WTC11 (cell line): ENCODE measurements at regions not wholly inside any gene's neighbourhood (a gene's known extent, or its start where the extent isn't known, plus 50 kb on each side); places are given as distances from the start of the nearest gene placed in this dataset.
A peak's percentile ranks its signal among the peaks of the same experiment; 100 is the strongest.

Experiments used
- ATAC-seq: fragments of 200-7000 bp; cut with Tn5 transposase; 2 replicates; pipeline ENCODE4 v1.10.0; 2021; ENCODE audit warnings: mild to moderate bottlenecking, moderate library complexity
- CTCF ChIA-PET: fragments of 300-600 bp; sonication (Branson Sonifier 250); formaldehyde crosslinking; loops from one replicate; lab custom pipeline; 2021; ENCODE audit warnings: antibody characterized with exemption; lab: Charles Lee
- POLR2A ChIA-PET: fragments of 350-600 bp; sonication (Branson Sonifier 250); formaldehyde crosslinking; loops from one replicate; lab custom pipeline; 2021; ENCODE audit warnings: antibody characterized with exemption; lab: Charles Lee
- DNase-seq: peaks from one replicate; pipeline ENCODE4 v3.0.0; 2021; ENCODE audit warnings: low spot score
- H3K27ac Mint-ChIP-seq: 2 replicates; pipeline ENCODE4 v1.8.0; 2021; ENCODE audit warnings: mixed read lengths
- H3K27me3 Mint-ChIP-seq: 2 replicates; pipeline ENCODE4 v1.8.0; 2021; ENCODE audit warnings: low read depth, mild to moderate bottlenecking, moderate library complexity, mixed read lengths
- H3K36me3 Mint-ChIP-seq: 2 replicates; pipeline ENCODE4 v1.8.0; 2021; ENCODE audit warnings: mixed read lengths
- H3K4me1 Mint-ChIP-seq: 2 replicates; pipeline ENCODE4 v1.8.0; 2022; ENCODE audit warnings: mixed read lengths
- H3K4me3 Mint-ChIP-seq: 2 replicates; pipeline ENCODE4 v1.8.0; 2021; ENCODE audit warnings: mild to moderate bottlenecking, moderate library complexity, mixed read lengths
- H3K9me3 Mint-ChIP-seq: 2 replicates; pipeline ENCODE4 v1.8.0; 2021; ENCODE audit warnings: mixed read lengths
- ETV6 ChIP-seq: sonication (generic); formaldehyde crosslinking; IDR thresholded peaks from 2 replicates; pipeline ENCODE4 v1.8.1; 2022; ENCODE audit warnings: mild to moderate bottlenecking, missing genetic modification reagents
- FOXJ3 ChIP-seq: sonication (generic); formaldehyde crosslinking; IDR thresholded peaks from 2 replicates; pipeline ENCODE4 v1.9.0; 2021; ENCODE audit warnings: missing genetic modification reagents, mild to moderate bottlenecking, borderline replicate concordance
- FOXK1 ChIP-seq: sonication (generic); formaldehyde crosslinking; IDR thresholded peaks from 2 replicates; pipeline ENCODE4 v1.8.0; 2022; ENCODE audit warnings: mild to moderate bottlenecking, moderate library complexity, missing genetic modification reagents
- GRHL2 ChIP-seq: fragments of 250-450 bp; sonication (Bioruptor Pico); IDR thresholded peaks from 2 replicates; pipeline ENCODE4 v1.8.0; 2022; ENCODE audit warnings: mild to moderate bottlenecking, moderate library complexity; ENCODE audit not compliant: insufficient replicate concordance, severe bottlenecking
- JUN ChIP-seq: sonication (generic); formaldehyde crosslinking; IDR thresholded peaks from 2 replicates; pipeline ENCODE4 v1.8.0; 2023; ENCODE audit warnings: mild to moderate bottlenecking, missing genetic modification reagents
- RORB ChIP-seq: fragments of 250-450 bp; sonication (Bioruptor Pico); IDR thresholded peaks from 2 replicates; pipeline ENCODE4 v1.9.0; 2021; ENCODE audit warnings: mild to moderate bottlenecking
- TP53 ChIP-seq: sonication (generic); formaldehyde crosslinking; IDR thresholded peaks from 2 replicates; pipeline ENCODE4 v1.8.1; 2023; ENCODE audit warnings: mild to moderate bottlenecking, missing genetic modification reagents
- ZNF416 ChIP-seq: fragments of 250-450 bp; sonication (Bioruptor Pico); IDR thresholded peaks from 2 replicates; pipeline ENCODE4 v1.9.0; 2021; ENCODE audit warnings: mild to moderate bottlenecking, inconsistent platforms
- ZNF671 ChIP-seq: fragments of 250-450 bp; sonication (Bioruptor Pico); IDR thresholded peaks from 2 replicates; pipeline ENCODE4 v1.8.0; 2021; ENCODE audit warnings: mild to moderate bottlenecking
- TF ChIP-seq, protein P1 (sequence below): fragments of 200-600 bp; IDR thresholded peaks from 2 replicates; pipeline ENCODE4 v1.8.0; 2022; ENCODE audit warnings: antibody characterized with exemption
- TF ChIP-seq, protein P2 (sequence below): fragments of 250-450 bp; sonication (Bioruptor Pico); IDR thresholded peaks from 2 replicates; pipeline ENCODE4 v1.8.0; 2021; ENCODE audit warnings: mild to moderate bottlenecking
- TF ChIP-seq, protein P3 (sequence below): sonication (generic); formaldehyde crosslinking; conservative IDR thresholded peaks from 2 replicates; pipeline ENCODE4 v1.8.1; 2022; ENCODE audit warnings: mild to moderate bottlenecking, missing genetic modification reagents
- TF ChIP-seq, protein P4 (sequence below): fragments of 250-450 bp; sonication (Bioruptor Pico); IDR thresholded peaks from 2 replicates; pipeline ENCODE4 v2.1.2; 2022; ENCODE audit warnings: mild to moderate bottlenecking, moderate library complexity
- TF ChIP-seq, protein P5 (sequence below): sonication (generic); formaldehyde crosslinking; IDR thresholded peaks from 2 replicates; pipeline ENCODE4 v1.8.1; 2022; ENCODE audit warnings: low read depth, mild to moderate bottlenecking, moderate library complexity, missing genetic modification reagents, borderline replicate concordance
- TF ChIP-seq, protein P6 (sequence below): fragments of 250-450 bp; sonication (Bioruptor Pico); conservative IDR thresholded peaks from 2 replicates; pipeline ENCODE4 v1.9.0; 2021; ENCODE audit warnings: mild to moderate bottlenecking
- TF ChIP-seq, protein P7 (sequence below): sonication (generic); formaldehyde crosslinking; IDR thresholded peaks from 2 replicates; pipeline ENCODE4 v1.8.1; 2023; ENCODE audit warnings: mild to moderate bottlenecking, missing genetic modification reagents, moderate library complexity

DNA sequence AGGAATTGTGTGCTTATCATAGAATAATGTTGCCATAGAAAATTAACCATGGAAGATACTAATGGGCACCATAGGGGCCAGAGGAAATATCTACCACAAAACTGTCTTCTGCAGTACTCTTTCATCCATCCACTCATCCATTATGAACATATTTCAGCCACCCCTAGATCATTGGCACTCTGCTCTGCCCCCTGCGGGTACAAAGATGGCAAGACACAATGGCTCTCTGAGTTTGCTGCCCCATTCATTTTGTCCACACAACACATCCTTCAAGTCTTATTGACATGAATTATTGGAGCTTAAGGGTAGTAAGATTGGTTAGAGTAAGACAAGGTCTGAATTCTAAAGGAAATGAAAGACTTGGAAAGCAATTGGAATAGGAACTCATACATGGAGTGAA, 1224.7 kb upstream of the CELF4 start:
- TF ChIP-seq, protein P1, sequence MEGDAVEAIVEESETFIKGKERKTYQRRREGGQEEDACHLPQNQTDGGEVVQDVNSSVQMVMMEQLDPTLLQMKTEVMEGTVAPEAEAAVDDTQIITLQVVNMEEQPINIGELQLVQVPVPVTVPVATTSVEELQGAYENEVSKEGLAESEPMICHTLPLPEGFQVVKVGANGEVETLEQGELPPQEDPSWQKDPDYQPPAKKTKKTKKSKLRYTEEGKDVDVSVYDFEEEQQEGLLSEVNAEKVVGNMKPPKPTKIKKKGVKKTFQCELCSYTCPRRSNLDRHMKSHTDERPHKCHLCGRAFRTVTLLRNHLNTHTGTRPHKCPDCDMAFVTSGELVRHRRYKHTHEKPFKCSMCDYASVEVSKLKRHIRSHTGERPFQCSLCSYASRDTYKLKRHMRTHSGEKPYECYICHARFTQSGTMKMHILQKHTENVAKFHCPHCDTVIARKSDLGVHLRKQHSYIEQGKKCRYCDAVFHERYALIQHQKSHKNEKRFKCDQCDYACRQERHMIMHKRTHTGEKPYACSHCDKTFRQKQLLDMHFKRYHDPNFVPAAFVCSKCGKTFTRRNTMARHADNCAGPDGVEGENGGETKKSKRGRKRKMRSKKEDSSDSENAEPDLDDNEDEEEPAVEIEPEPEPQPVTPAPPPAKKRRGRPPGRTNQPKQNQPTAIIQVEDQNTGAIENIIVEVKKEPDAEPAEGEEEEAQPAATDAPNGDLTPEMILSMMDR: peak; percentile 61
- no peak for TF ChIP-seq ZNF416
- Mint-ChIP-seq H3K27me3 (no peaks in the 10 kb centered on the region), H3K27ac (no peak overlapping the region), H3K36me3 (no peaks in the 10 kb centered on the region), H3K9me3 (no peaks in the 10 kb centered on the region), H3K4me1 (no peaks in the 10 kb centered on the region), H3K4me3 (no peak overlapping the region)
- ATAC-seq (peak; percentile 67), DNase-seq (peak; percentile 34)
- ChIA-PET CTCF (no interaction called here), POLR2A (no interaction called here)

DNA sequence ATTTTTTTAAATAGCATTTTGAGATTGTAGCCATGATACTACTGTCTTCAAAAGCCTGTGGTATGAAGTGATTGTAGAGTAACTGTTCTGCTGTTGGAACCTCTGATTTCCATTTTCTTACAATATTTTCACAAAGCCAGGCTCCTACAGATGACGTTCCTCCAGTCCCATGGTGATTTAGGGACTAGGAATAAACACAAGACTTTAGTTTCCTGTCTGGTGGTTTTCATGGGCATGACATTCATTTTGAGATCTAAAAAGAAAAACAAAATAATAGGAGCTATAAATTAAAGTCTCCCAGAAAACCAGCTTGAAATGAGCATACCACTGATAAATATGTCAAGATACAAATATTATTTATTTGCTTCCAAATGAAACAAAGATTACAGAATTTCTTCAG, 1223.5 kb upstream of the CELF4 start:
- Mint-ChIP-seq H3K4me1 (peaks cover under 1% of the 10 kb centered on the region; the same call in 1 of the 2 replicates), H3K4me3 (no peak overlapping the region), H3K36me3 (no peaks in the 10 kb centered on the region), H3K27ac (no peak overlapping the region), H3K9me3 (no peaks in the 10 kb centered on the region), H3K27me3 (no peaks in the 10 kb centered on the region)
- POLR2A ChIA-PET: no interaction called here
- TF ChIP-seq, protein P2, sequence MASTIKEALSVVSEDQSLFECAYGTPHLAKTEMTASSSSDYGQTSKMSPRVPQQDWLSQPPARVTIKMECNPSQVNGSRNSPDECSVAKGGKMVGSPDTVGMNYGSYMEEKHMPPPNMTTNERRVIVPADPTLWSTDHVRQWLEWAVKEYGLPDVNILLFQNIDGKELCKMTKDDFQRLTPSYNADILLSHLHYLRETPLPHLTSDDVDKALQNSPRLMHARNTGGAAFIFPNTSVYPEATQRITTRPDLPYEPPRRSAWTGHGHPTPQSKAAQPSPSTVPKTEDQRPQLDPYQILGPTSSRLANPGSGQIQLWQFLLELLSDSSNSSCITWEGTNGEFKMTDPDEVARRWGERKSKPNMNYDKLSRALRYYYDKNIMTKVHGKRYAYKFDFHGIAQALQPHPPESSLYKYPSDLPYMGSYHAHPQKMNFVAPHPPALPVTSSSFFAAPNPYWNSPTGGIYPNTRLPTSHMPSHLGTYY (CRISPR knock-in tag): no peak
- TF ChIP-seq ETV6: no peak
- TF ChIP-seq ZNF671 (CRISPR knock-in tag): no peak
- TF ChIP-seq, protein P3, sequence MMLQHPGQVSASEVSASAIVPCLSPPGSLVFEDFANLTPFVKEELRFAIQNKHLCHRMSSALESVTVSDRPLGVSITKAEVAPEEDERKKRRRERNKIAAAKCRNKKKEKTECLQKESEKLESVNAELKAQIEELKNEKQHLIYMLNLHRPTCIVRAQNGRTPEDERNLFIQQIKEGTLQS (CRISPR knock-in tag): no peak
- no peak for TF ChIP-seq GRHL2
- TF ChIP-seq TP53 (CRISPR knock-in tag): no peak
- no peak for TF ChIP-seq JUN (CRISPR knock-in tag)
- TF ChIP-seq, protein P4, sequence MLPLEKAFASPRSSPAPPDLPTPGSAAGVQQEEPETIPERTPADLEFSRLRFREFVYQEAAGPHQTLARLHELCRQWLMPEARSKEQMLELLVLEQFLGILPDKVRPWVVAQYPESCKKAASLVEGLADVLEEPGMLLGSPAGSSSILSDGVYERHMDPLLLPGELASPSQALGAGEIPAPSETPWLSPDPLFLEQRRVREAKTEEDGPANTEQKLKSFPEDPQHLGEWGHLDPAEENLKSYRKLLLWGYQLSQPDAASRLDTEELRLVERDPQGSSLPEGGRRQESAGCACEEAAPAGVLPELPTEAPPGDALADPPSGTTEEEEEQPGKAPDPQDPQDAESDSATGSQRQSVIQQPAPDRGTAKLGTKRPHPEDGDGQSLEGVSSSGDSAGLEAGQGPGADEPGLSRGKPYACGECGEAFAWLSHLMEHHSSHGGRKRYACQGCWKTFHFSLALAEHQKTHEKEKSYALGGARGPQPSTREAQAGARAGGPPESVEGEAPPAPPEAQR (CRISPR knock-in tag): no peak
- TF ChIP-seq, protein P5, sequence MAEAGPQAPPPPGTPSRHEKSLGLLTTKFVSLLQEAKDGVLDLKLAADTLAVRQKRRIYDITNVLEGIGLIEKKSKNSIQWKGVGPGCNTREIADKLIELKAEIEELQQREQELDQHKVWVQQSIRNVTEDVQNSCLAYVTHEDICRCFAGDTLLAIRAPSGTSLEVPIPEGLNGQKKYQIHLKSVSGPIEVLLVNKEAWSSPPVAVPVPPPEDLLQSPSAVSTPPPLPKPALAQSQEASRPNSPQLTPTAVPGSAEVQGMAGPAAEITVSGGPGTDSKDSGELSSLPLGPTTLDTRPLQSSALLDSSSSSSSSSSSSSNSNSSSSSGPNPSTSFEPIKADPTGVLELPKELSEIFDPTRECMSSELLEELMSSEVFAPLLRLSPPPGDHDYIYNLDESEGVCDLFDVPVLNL (CRISPR knock-in tag): no peak
- no peak for TF ChIP-seq FOXJ3 (CRISPR knock-in tag)
- no peak for TF ChIP-seq RORB
- TF ChIP-seq, protein P6, sequence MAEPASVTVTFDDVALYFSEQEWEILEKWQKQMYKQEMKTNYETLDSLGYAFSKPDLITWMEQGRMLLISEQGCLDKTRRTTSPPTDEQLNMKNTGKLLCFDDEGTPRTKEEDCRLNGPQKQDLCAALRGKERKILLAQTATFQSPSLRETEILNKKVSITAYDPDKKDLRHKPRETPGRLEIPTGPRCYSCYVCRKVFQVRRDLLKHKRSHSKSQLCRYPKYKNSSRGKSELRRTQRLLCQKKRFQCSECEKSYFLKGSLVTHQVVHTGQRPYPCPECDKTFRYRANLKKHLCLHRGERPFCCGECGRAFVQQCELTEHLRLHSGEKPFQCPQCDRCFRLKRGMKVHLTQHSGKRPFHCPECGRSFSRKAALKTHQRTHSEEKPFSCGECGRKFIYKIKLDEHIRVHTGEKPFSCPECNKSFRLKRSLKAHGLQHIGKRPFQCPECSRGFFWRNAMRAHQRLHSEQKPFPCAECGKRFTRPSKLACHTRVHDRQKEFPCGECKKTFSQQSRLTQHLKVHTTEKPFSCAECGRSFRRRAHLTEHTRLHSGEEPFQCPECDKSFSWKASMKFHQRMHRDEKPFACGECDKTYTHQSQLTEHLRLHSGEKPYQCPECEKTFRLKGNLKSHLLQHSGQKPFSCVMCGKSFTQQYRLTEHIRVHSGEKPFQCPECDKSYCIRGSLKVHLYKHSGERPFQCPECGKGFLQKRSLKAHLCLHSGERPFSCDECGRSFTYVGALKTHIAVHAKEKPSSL (CRISPR knock-in tag): no peak
- TF ChIP-seq, protein P7, sequence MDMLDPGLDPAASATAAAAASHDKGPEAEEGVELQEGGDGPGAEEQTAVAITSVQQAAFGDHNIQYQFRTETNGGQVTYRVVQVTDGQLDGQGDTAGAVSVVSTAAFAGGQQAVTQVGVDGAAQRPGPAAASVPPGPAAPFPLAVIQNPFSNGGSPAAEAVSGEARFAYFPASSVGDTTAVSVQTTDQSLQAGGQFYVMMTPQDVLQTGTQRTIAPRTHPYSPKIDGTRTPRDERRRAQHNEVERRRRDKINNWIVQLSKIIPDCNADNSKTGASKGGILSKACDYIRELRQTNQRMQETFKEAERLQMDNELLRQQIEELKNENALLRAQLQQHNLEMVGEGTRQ (CRISPR knock-in tag): no peak
- TF ChIP-seq FOXK1: no peak
- DNase-seq: no peak
- ATAC-seq: no peak
- CTCF ChIA-PET: no interaction called here
